GM23248 (cell line): ENCODE measurements at regions not wholly inside any gene's neighbourhood (a gene's known extent, or its start where the extent isn't known, plus 50 kb on each side); places are given as distances from the start of the nearest gene placed in this dataset.
A peak's percentile ranks its signal among the peaks of the same experiment; 100 is the strongest.
"Not testable (repeated sequence)": the region's sequence is repeated elsewhere in the genome, so short reads cannot be mapped to it uniquely, and the experiment has no call there.

ENCODE experiments used
- DNase-seq: peaks from one replicate; pipeline ENCODE4 v3.0.0-alpha.2; 2015
- H2AFZ ChIP-seq: fragments of 200-600 bp; sonication (generic); 2 replicates; pipeline ENCODE4 v1.6.1; 2016; ENCODE audit warnings: antibody characterized with exemption
- H3F3A ChIP-seq: fragments of 200-600 bp; sonication (generic); 2 replicates; pipeline ENCODE4 v1.6.1; 2016; ENCODE audit warnings: mild to moderate bottlenecking, antibody characterized with exemption, mixed run types; ENCODE audit not compliant: insufficient read depth
- H3K27ac ChIP-seq: fragments of 200-600 bp; sonication (generic); 2 replicates; pipeline ENCODE4 v1.5.1; 2016; ENCODE audit warnings: mild to moderate bottlenecking
- H3K27me3 ChIP-seq: fragments of 200-600 bp; sonication (generic); replicated peaks from 2 replicates; pipeline ENCODE4 v1.6.1; 2016; ENCODE audit warnings: mild to moderate bottlenecking; ENCODE audit not compliant: insufficient read depth
- H3K36me3 ChIP-seq: fragments of 200-600 bp; sonication (generic); 2 replicates; pipeline ENCODE4 v1.6.1; 2016; ENCODE audit warnings: low read depth, mild to moderate bottlenecking
- H3K4me1 ChIP-seq: fragments of 200-600 bp; sonication (generic); 2 replicates; pipeline ENCODE4 v1.6.1; 2016; ENCODE audit warnings: mild to moderate bottlenecking; ENCODE audit not compliant: insufficient read depth
- H3K4me2 ChIP-seq: fragments of 200-600 bp; sonication (generic); one replicate; pipeline ENCODE4 v1.6.1; 2016; ENCODE audit warnings: mild to moderate bottlenecking; ENCODE audit not compliant: unreplicated experiment
- H3K4me3 ChIP-seq: fragments of 200-600 bp; sonication (generic); 2 replicates; pipeline ENCODE4 v1.5.1; 2016; ENCODE audit warnings: mild to moderate bottlenecking
- H3K79me2 ChIP-seq: fragments of 200-600 bp; sonication (generic); 2 replicates; pipeline ENCODE4 v1.6.1; 2016; ENCODE audit warnings: mild to moderate bottlenecking; ENCODE audit not compliant: insufficient read depth
- H3K9ac ChIP-seq: fragments of 200-600 bp; sonication (generic); 2 replicates; pipeline ENCODE4 v1.6.1; 2016; ENCODE audit warnings: mild to moderate bottlenecking
- H3K9me2 ChIP-seq: fragments of 200-600 bp; sonication (generic); 2 replicates; pipeline ENCODE4 v1.6.1; 2016; ENCODE audit warnings: mixed run types, mild to moderate bottlenecking, moderate library complexity; ENCODE audit not compliant: insufficient read depth
- H3K9me3 ChIP-seq: fragments of 200-600 bp; sonication (generic); one replicate; pipeline ENCODE4 v1.6.1; 2017; ENCODE audit warnings: low read depth
- H4K20me1 ChIP-seq: fragments of 200-600 bp; sonication (generic); 2 replicates; pipeline ENCODE4 v1.6.0; 2016; ENCODE audit not compliant: insufficient read depth
- EZH2 ChIP-seq: fragments of 200-600 bp; sonication (generic); IDR thresholded peaks from 2 replicates; pipeline ENCODE4 v1.6.1; 2018; ENCODE audit warnings: antibody characterized with exemption, mild to moderate bottlenecking; ENCODE audit not compliant: insufficient read depth, poor library complexity, severe bottlenecking
- EZH2phosphoT487 ChIP-seq: fragments of 200-600 bp; sonication (generic); IDR thresholded peaks from 2 replicates; pipeline ENCODE4 v1.6.1; 2018; ENCODE audit warnings: antibody characterized with exemption, moderate library complexity, mild to moderate bottlenecking, low read depth; ENCODE audit not compliant: insufficient read depth
- WGBS, 2 experiments: methylation state at CpG; one replicate each; pipeline ENCODE4 v1.1.6; 2015 to 2017; ENCODE audit warnings: low lambda C conversion rate in 2 of 2, low coverage in 1 of 2; ENCODE audit errors: missing lambda C conversion rate in 2 of 2; 5-methylcytosine and 5-hydroxymethylcytosine counted together
- in situ Hi-C: fragments of 300-500 bp; cut with MboI; formaldehyde crosslinking; loops from 2 replicates; pipeline ENCODE4 v1.15.0; 2020

GRCh38 chr4:82104578-82104977 lies 269.2 kb downstream of the HNRNPD start:
- H3K9me3 ChIP-seq = no peaks in the 10 kb centered on the region
- in situ Hi-C loops = no loop called here
- TF ChIP-seq EZH2 (no peak), EZH2phosphoT487 (no peak)

GRCh38 chr4:82099928-82100579 lies 273.7 kb downstream of the HNRNPD start:
- Histone ChIP-seq H3K79me2 (no peaks in the 10 kb centered on the region), H3K27me3 (no peaks in the 10 kb centered on the region), H3K4me1 (no peaks in the 10 kb centered on the region), H3K27ac (no peak overlapping the region), H3K9me3 (no peaks in the 10 kb centered on the region), H3K36me3 (no peaks in the 10 kb centered on the region), H3F3A (no peaks in the 10 kb centered on the region), H3K9me2 (no peaks in the 10 kb centered on the region), H2AFZ (no peak overlapping the region), H4K20me1 (no peaks in the 10 kb centered on the region), H3K4me3 (no peak overlapping the region), H3K4me2 (no peak overlapping the region), H3K9ac (no peak overlapping the region)
- in situ Hi-C loops = no loop called here
- 0 to 3% methylated on average over 6 of the region's 6 CpGs for WGBS, 2 experiments
- peak; percentile 12 for DNase-seq
- TF ChIP-seq EZH2phosphoT487 = no peak
- no peak for TF ChIP-seq EZH2

More at GRCh38 chr4:82104578-82104977, 269.2 kb downstream of the HNRNPD start:
- H4K20me1 ChIP-seq = no peaks in the 10 kb centered on the region
- no peaks in the 10 kb centered on the region for H3K36me3 ChIP-seq
- H3K4me2 ChIP-seq = no peak overlapping the region
- H3K4me3 ChIP-seq = no peak overlapping the region
- no peaks in the 10 kb centered on the region for H3K4me1 ChIP-seq
- no peak overlapping the region for H3K27ac ChIP-seq
- H3K9ac ChIP-seq = no peak overlapping the region
- H3K27me3 ChIP-seq = no peaks in the 10 kb centered on the region
- no peaks in the 10 kb centered on the region for H3F3A ChIP-seq
- WGBS, 2 experiments = 31 to 54% methylated on average over 1 of the region's 1 CpG
- no peak overlapping the region for H2AFZ ChIP-seq
- H3K79me2 ChIP-seq = no peaks in the 10 kb centered on the region
- DNase-seq = no peak
- H3K9me2 ChIP-seq = no peaks in the 10 kb centered on the region

- Histone ChIP-seq H3F3A (no peaks in the 10 kb centered on the region), H3K4me3 (no peak overlapping the region), H3K36me3 (no peaks in the 10 kb centered on the region), H3K4me2 (no peak overlapping the region), H3K27ac (no peak overlapping the region), H3K9me3 (no peaks in the 10 kb centered on the region), H3K27me3 (no peaks in the 10 kb centered on the region), H4K20me1 (no peaks in the 10 kb centered on the region), H3K9me2 (no peaks in the 10 kb centered on the region), H3K4me1 (no peaks in the 10 kb centered on the region), H3K79me2 (no peaks in the 10 kb centered on the region), H3K9ac (no peak overlapping the region), H2AFZ (no peak overlapping the region)
- TF ChIP-seq EZH2 (no peak), EZH2phosphoT487 (no peak)
- no peak for DNase-seq
- WGBS, 2 experiments = 13 to 27% methylated on average over 3 of the region's 3 CpGs
- in situ Hi-C loops = no loop called here
These were observed 276.3 kb downstream of the HNRNPD start for GRCh38 chr4:82097504-82097903.

GRCh38 chr4:82090717-82091116 lies 283.1 kb downstream of the HNRNPD start:
- TF ChIP-seq EZH2 (no peak), EZH2phosphoT487 (no peak)
- no peak for DNase-seq
- H3K9me2 ChIP-seq = no peaks in the 10 kb centered on the region
- H3K36me3 ChIP-seq = no peaks in the 10 kb centered on the region
- no peak overlapping the region for H3K4me2 ChIP-seq
- H3K4me1 ChIP-seq = no peaks in the 10 kb centered on the region
- H3F3A ChIP-seq = no peaks in the 10 kb centered on the region
- H2AFZ ChIP-seq = no peak overlapping the region
- in situ Hi-C loops = no loop called here
- no peaks in the 10 kb centered on the region for H3K27me3 ChIP-seq
- H4K20me1 ChIP-seq = no peaks in the 10 kb centered on the region
- H3K4me3 ChIP-seq = no peak overlapping the region
- H3K9ac ChIP-seq = no peak overlapping the region
- 5 to 6% methylated on average over 2 of the region's 2 CpGs for WGBS, 2 experiments
- H3K79me2 ChIP-seq = no peaks in the 10 kb centered on the region
- no peaks in the 10 kb centered on the region for H3K9me3 ChIP-seq
- no peak overlapping the region for H3K27ac ChIP-seq

- in situ Hi-C loops = no loop called here
- TF ChIP-seq EZH2 (no peak), EZH2phosphoT487 (no peak)
- Histone ChIP-seq H3K79me2 (no peaks in the 10 kb centered on the region), H3K4me3 (no peak overlapping the region), H3K27me3 (no peaks in the 10 kb centered on the region), H3K36me3 (no peaks in the 10 kb centered on the region), H3K4me2 (no peak overlapping the region), H3K9ac (no peak overlapping the region), H4K20me1 (no peaks in the 10 kb centered on the region), H3K27ac (no peak overlapping the region), H3F3A (no peaks in the 10 kb centered on the region), H3K9me3 (no peaks in the 10 kb centered on the region), H3K4me1 (no peaks in the 10 kb centered on the region), H3K9me2 (no peaks in the 10 kb centered on the region), H2AFZ (no peak overlapping the region)
- no peak for DNase-seq
- WGBS, 2 experiments = 15 to 26% methylated on average over 1 of the region's 1 CpG
These were observed 289.0 kb downstream of the HNRNPD start for GRCh38 chr4:82084747-82085146.

GRCh38 chr4:82077471-82077995 lies 296.3 kb downstream of the HNRNPD start:
- H3K79me2 ChIP-seq, H3F3A ChIP-seq, DNase-seq, H3K27ac ChIP-seq, H2AFZ ChIP-seq, H3K4me3 ChIP-seq, H3K36me3 ChIP-seq, in situ Hi-C loops, H3K4me1 ChIP-seq, H3K27me3 ChIP-seq, H4K20me1 ChIP-seq, H3K9me2 ChIP-seq, H3K9me3 ChIP-seq, H3K9ac ChIP-seq, H3K4me2 ChIP-seq: not testable (repeated sequence)
- WGBS, 2 experiments = 73 to 75% methylated on average over 15 to 31 of the region's 31 CpGs
